Stimulated activated naive CD4-positive, alpha-beta T cell (primary cell): ENCODE measurements at regions not wholly inside any gene's neighbourhood (a gene's known extent, or its start where the extent isn't known, plus 50 kb on each side); places are given as distances from the start of the nearest gene placed in this dataset.

ENCODE experiments used
- DNase-seq, 6 experiments: peaks; one replicate each; lab custom pipeline; 2025; lab: John Stamatoyannopoulos, UW

DNA sequence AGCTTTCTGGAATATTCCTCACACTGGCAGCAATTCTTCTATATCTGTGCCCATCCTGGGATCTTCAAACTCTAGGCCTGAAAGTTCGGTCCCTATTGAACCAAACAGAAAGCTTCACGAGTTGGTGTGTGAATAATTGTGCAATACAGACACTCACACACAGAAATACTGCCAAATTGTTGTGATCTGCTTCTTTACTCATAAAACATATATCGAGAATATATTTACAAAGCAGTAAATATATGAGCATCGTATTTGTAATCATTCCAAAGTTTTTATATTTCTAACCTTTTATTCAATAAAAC, 56.6 kb upstream of the BEX4 start:
- DNase-seq, result no peak

DNA sequence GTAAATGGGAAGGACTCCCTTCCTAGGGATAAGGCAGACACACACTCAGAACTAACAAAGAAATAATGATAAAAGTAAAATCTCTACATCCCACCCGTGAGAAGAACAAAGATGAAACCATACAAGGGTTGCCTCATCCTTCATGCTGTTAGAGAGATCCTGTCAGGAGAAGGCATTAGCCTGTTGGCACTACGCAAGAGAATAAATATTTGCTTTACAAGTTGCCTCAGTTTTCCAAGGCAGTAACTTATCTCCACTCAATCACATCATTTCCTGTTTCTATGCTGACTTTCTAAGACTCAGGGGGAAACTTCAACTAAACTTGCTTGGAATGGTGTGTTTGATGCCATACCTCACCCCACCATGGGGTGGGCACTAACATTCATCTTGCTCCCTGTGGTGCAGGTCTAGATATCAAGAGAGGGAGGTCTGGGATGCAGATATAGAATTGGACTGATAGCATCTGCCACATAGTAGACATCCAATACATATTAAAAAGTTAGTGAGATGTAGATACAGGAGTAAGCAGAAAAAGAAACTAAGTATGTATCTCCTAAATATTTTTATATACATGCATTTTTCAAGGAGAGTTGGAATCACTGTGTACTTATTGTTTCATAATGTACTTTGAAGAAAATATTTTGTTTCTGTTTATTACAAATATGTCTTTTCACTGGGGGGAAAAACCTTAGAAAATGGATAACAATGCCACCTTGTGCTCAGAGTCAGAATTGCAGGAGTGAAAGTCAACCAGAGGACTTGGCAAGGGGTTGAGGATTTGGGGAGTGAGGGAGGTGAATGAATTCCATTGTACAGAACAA, 57.2 kb upstream of the BEX4 start:
- DNase-seq, result peak in 1 of 6 experiments; percentile 7

DNA sequence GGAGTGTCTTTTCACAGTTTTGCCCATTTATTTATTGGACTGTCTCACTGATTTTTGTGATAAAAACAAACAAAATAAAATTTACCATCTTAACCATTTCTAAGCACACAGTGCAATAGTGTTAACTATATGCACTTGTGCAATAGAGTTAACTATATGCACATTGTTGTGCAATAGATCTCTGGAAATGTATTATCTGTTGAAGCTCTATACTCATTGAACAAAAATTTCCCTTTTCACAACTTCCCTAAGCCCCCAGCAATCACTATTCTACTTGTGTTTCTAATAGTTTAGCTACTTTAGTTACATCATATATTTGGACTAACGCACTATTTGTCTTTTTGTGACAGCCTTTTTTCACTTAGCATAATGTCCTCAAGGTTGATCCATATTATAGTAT, 59.7 kb upstream of the BEX4 start:
- no peak for DNase-seq

DNA sequence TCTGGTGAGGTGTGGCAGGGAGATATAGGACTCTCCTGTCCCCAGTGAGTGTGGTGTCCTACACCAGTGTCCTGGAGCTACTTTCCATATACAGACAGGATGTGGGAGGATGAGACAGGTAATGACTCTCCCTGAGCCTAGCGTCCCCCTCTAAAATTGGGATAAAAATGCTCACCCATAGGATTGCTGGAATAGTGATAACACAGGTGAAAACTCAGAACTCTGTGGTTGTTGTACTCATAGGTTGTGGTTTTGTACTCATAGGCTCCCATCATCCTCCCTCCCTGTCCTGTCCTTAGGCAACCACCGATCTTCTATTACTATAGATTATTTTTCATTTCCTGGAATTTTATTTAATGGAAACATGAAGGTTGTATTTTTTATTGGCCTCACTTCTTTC, 60.7 kb upstream of the NXF3 start:
- no peak for DNase-seq

DNA sequence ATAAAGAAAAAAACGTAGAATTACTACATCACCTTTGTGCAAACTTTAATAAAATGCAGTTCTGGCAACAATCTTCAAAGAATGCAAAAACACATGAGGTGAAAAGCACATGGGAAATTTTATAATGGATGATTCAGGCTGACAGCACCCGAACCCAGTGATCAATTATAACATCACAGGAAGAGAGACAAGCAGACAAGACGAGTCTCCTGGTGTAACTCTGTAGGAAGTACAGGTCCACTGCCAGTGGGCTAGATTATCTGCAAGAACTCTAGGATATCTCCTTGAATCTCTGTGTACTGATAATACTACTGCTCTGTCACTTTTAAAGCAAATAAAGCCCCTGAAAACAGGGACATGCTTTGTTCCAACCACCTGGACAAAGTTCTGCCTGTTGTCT, 58.9 kb upstream of the NXF3 start:
- no peak for DNase-seq

DNA sequence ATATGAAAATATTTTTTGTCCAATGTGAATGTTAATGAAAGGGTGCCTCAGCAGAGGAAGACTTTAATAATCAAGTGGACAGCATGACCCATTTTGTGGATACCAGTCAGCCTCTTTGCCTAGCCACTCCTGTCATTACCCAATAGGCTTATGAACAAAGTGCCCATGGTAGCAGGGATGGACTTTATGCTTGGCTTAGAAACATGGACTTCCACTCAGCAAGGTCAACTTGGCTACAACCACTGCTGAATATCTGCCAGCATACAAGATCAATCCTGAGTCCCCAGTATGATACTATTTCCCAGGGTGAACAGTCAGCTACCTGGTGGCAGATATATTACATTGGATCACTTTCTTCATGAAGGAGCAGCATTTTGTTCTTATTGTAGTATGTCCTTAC, 56.7 kb upstream of the NXF3 start:
- no peak for DNase-seq

DNA sequence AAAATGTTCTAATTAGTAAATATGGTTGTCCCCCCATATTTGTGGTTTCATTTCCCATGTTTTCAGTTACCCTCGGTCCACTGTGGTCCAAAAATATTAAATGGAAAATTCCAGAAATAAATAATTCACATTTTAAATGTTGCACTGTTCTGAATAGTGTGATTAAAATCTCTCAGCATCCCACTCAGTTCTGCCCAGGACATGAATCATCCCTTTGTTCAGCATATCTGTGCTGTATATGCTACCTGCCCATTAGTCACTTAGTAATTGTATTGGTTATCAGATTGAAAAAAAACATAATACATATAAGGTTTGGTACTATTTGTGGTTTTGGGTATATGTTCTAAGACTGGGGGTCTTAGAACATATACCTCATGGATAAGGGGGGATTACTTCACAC, 55.1 kb upstream of the NXF3 start:
- DNase-seq, result no peak
